CD14-positive monocyte (primary cell): ENCODE measurements at regions not wholly inside any gene's neighbourhood (a gene's known extent, or its start where the extent isn't known, plus 50 kb on each side); places are given as distances from the start of the nearest gene placed in this dataset.

ENCODE experiments used
- DNase-seq, 3 donors: peaks; one replicate each; pipeline ENCODE4 v3.0.0-alpha.2; 2011 to 2022
- H2AFZ ChIP-seq: 2 replicates; pipeline ENCODE4 v1.6.0; 2012; ENCODE audit warnings: mild to moderate bottlenecking, low read depth, low read length, inconsistent platforms; ENCODE audit not compliant: insufficient read depth, poor library complexity, severe bottlenecking
- H3K27ac ChIP-seq, 2 donors: 1 replicate in 1 of 2; 2 replicates in 1 of 2; pipeline ENCODE4 v1.5.1; 2012 to 2013; ENCODE audit warnings: low read length in 2 of 2, control low read depth in 1 of 2, inconsistent platforms in 1 of 2, low read depth in 1 of 2, mild to moderate bottlenecking in 1 of 2
- H3K27me3 ChIP-seq, 2 donors: one replicate each; pipeline versions ENCODE4 v1.6.0 to v1.6.1; 2011 to 2013; ENCODE audit warnings: low read length in 2 of 2; ENCODE audit not compliant: control insufficient read depth in 2 of 2, insufficient read depth in 2 of 2
- H3K36me3 ChIP-seq, 2 donors: replicated peaks in 1 of 2; 1 replicate in 1 of 2; 2 replicates in 1 of 2; pipeline versions ENCODE4 v1.5.1 to v1.6.1; 2012 to 2013; ENCODE audit warnings: low read length in 2 of 2, control low read depth in 1 of 2, inconsistent platforms in 1 of 2, mild to moderate bottlenecking in 1 of 2; ENCODE audit not compliant: insufficient read depth in 2 of 2, control insufficient read depth in 1 of 2
- H3K4me1 ChIP-seq, 2 donors: 1 replicate in 1 of 2; 2 replicates in 1 of 2; pipeline versions ENCODE4 v1.5.1 to v1.6.1; 2012 to 2013; ENCODE audit warnings: low read length in 2 of 2, control low read depth in 1 of 2, inconsistent platforms in 1 of 2, mild to moderate bottlenecking in 1 of 2, moderate library complexity in 1 of 2; ENCODE audit not compliant: insufficient read depth in 2 of 2, control insufficient read depth in 1 of 2
- H3K4me2 ChIP-seq: replicated peaks from 2 replicates; pipeline ENCODE3; 2012; ENCODE audit warnings: low read length, moderate library complexity, mild to moderate bottlenecking; ENCODE audit not compliant: poor library complexity, severe bottlenecking; ENCODE audit errors: extremely low read depth
- H3K4me3 ChIP-seq, 3 experiments: fragments of 200-600 bp in 1 of 3; sonication (generic) in 1 of 3; replicated peaks in 1 of 3; 1 replicate in 2 of 3; 2 replicates in 1 of 3; pipeline ENCODE4 v1.5.1; 2011 to 2013; ENCODE audit warnings: low read length in 3 of 3, mild to moderate bottlenecking in 3 of 3, control low read depth in 2 of 3, low read depth in 2 of 3, inconsistent platforms in 1 of 3, moderate library complexity in 1 of 3
- H3K79me2 ChIP-seq: 2 replicates; pipeline ENCODE4 v1.6.0; 2012; ENCODE audit warnings: mild to moderate bottlenecking, control low read depth, inconsistent platforms, low read length, moderate library complexity; ENCODE audit not compliant: insufficient read depth
- H3K9ac ChIP-seq: 2 replicates; pipeline ENCODE4 v1.6.0; 2017; ENCODE audit warnings: low read length, mild to moderate bottlenecking; ENCODE audit not compliant: insufficient read depth, poor library complexity, severe bottlenecking
- H3K9me3 ChIP-seq, 2 donors: replicated peaks in 1 of 2; 1 replicate in 1 of 2; 2 replicates in 1 of 2; pipeline versions ENCODE4 v1.5.1 to v1.6.1; 2012 to 2013; ENCODE audit warnings: low read length in 2 of 2, control low read depth in 1 of 2; ENCODE audit not compliant: control insufficient read depth in 1 of 2, insufficient read depth in 1 of 2
- H4K20me1 ChIP-seq: 2 replicates; pipeline ENCODE4 v1.6.0; 2012; ENCODE audit warnings: mild to moderate bottlenecking, low read length, control low read depth, moderate library complexity; ENCODE audit not compliant: insufficient read depth
- H3K27ac Mint-ChIP-seq, 7 donors: one replicate each; pipeline ENCODE4 v1.8.0; 2020; ENCODE audit warnings: mild to moderate bottlenecking in 7 of 7, mixed read lengths in 7 of 7, moderate library complexity in 6 of 7, inconsistent platforms in 2 of 7
- H3K27me3 Mint-ChIP-seq, 3 donors: one replicate each; pipeline ENCODE4 v1.8.0; 2021 to 2022; ENCODE audit warnings: low read depth in 3 of 3, mild to moderate bottlenecking in 3 of 3, mixed read lengths in 3 of 3, moderate library complexity in 3 of 3, inconsistent platforms in 1 of 3
- H3K36me3 Mint-ChIP-seq, 2 donors: one replicate each; pipeline ENCODE4 v1.8.0; 2020; ENCODE audit warnings: mixed read lengths in 2 of 2, inconsistent platforms in 1 of 2, mild to moderate bottlenecking in 1 of 2
- H3K4me1 Mint-ChIP-seq: one replicate; pipeline ENCODE4 v1.8.0; 2020; ENCODE audit warnings: mild to moderate bottlenecking, mixed read lengths
- H3K4me3 Mint-ChIP-seq, 2 donors: one replicate each; pipeline ENCODE4 v1.8.0; 2020; ENCODE audit warnings: mild to moderate bottlenecking in 2 of 2, mixed read lengths in 2 of 2, moderate library complexity in 1 of 2
- H3K9me3 Mint-ChIP-seq, 7 donors: one replicate each; pipeline ENCODE4 v1.8.0; 2020 to 2022; ENCODE audit warnings: mixed read lengths in 7 of 7, mild to moderate bottlenecking in 6 of 7, moderate library complexity in 6 of 7, inconsistent platforms in 2 of 7
- CTCF ChIP-seq: fragments of 200-600 bp; IDR thresholded peaks from one replicate; pipeline ENCODE4 v1.8.0; 2022; ENCODE audit warnings: antibody characterized with exemption, mild to moderate bottlenecking
- WGBS: methylation state at CpG from one replicate; pipeline ENCODE4 v1.1.5; 2013; ENCODE audit warnings: missing lambda C conversion rate; ENCODE audit not compliant: insufficient coverage; 5-methylcytosine and 5-hydroxymethylcytosine counted together
- intact Hi-C, 2 donors: fragments of 100-400 bp; cut with micrococcal nuclease; formaldehyde crosslinking; loops; one replicate each; pipeline versions ENCODE4 v1.15.0 to v1.15.1; 2023

- intact Hi-C loops: no loop called here
- TF ChIP-seq CTCF: no peak
Measured at GRCh38 chr18:38257661-38258060, 692.1 kb upstream of the CELF4 start.

GRCh38 chr18:38256366-38256765 lies 690.8 kb upstream of the CELF4 start:
- Mint-ChIP-seq H3K27ac (no peak overlapping the region), H3K36me3 (no peaks in the 10 kb centered on the region), H3K4me3 (no peak overlapping the region), H3K9me3 (peaks cover 0 to 5% (median 2%) of the 10 kb centered on the region in 7 donors), H3K27me3 (peaks cover 0 to 1% (median 0%) of the 10 kb centered on the region in 3 donors), H3K4me1 (no peaks in the 10 kb centered on the region)
- Histone ChIP-seq H3K9me3 (no peaks in the 10 kb centered on the region), H3K27ac (no peak overlapping the region), H3K4me3 (no peak overlapping the region), H2AFZ (no peak overlapping the region), H3K9ac (no peak overlapping the region), H3K4me1 (no peaks in the 10 kb centered on the region), H3K27me3 (no peaks in the 10 kb centered on the region), H4K20me1 (no peaks in the 10 kb centered on the region), H3K36me3 (no peaks in the 10 kb centered on the region), H3K79me2 (no peaks in the 10 kb centered on the region), H3K4me2 (no peak overlapping the region)
- TF ChIP-seq CTCF: no peak
- no CpG with 5 or more reads among the region's 2 CpGs for WGBS
- intact Hi-C loops: no loop called here
- no peak for DNase-seq

More at GRCh38 chr18:38257661-38258060, 692.1 kb upstream of the CELF4 start:
- Histone ChIP-seq H3K79me2 (no peaks in the 10 kb centered on the region), H3K27ac (no peak overlapping the region), H2AFZ (no peak overlapping the region), H3K9me3 (no peaks in the 10 kb centered on the region), H3K4me2 (no peak overlapping the region), H3K4me3 (no peak overlapping the region), H3K9ac (no peak overlapping the region), H4K20me1 (no peaks in the 10 kb centered on the region), H3K27me3 (no peaks in the 10 kb centered on the region), H3K36me3 (no peaks in the 10 kb centered on the region), H3K4me1 (no peaks in the 10 kb centered on the region)
- Mint-ChIP-seq H3K27ac (no peak overlapping the region), H3K4me1 (no peaks in the 10 kb centered on the region), H3K4me3 (no peak overlapping the region), H3K27me3 (peaks cover 0 to 1% (median 0%) of the 10 kb centered on the region in 3 donors), H3K9me3 (peaks cover 0 to 6% (median 2%) of the 10 kb centered on the region in 7 donors), H3K36me3 (no peaks in the 10 kb centered on the region)
- no peak for DNase-seq
- no CpG with 5 or more reads among the region's 4 CpGs for WGBS
